SK-N-SH treated with all-trans-retinoic acid at 6 μM for 48 hours (cell line): ENCODE measurements at regions not wholly inside any gene's neighbourhood (a gene's known extent, or its start where the extent isn't known, plus 50 kb on each side); places are given as distances from the start of the nearest gene placed in this dataset.

ENCODE experiments used
- ESRRG ChIP-seq: fragments of 250-450 bp; sonication (Bioruptor Pico); IDR thresholded peaks from 2 replicates; pipeline ENCODE4 v1.6.1; 2021; ENCODE audit warnings: mild to moderate bottlenecking
- PPARA ChIP-seq: fragments of 250-450 bp; sonication (Bioruptor Pico); IDR thresholded peaks from 2 replicates; pipeline ENCODE4 v1.5.0; 2020; ENCODE audit warnings: mild to moderate bottlenecking, borderline replicate concordance
- RARB ChIP-seq: fragments of 250-450 bp; sonication (Bioruptor Pico); IDR thresholded peaks from 2 replicates; pipeline ENCODE4 v1.8.0; 2021; ENCODE audit warnings: mild to moderate bottlenecking, moderate library complexity

DNA sequence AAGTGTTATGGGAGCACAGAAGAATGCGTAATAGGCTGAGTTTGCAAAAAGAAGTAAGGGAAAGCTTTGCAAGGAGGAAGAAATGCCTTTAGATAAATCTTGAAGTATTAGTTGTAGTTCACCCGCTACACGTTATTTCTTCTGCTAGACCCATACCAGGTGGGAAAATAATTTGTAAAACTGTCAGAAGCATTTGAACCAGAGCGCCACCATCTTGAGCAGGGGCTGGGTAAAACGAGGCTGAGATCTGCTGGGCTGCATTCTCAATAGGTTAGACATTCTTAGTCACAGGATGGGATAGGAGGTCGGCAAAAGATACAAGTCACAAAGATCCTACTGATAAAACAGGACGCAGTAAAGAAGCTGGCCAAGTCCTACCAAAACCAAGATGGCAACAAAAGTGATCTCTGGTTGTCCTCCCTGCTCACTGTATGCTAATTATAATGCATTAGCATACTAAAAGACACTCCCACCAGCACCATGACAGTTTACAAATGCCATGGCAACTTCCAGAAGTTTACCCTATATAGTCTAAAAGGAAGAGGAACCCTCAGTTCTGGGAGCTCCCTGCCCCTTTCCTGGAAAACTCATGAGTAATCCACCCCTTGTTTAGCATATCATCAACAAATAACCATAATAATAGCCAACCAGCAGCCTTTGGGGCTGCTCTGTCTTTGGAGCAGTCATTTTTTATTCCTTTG lies 50.0 kb upstream of the ZNF280D start:
- TF ChIP-seq RARB (CRISPR knock-in tag) (no peak), ESRRG (CRISPR knock-in tag) (no peak), PPARA (CRISPR knock-in tag) (no peak)
